Keratinocyte (primary cell): ENCODE measurements at regions not wholly inside any gene's neighbourhood (a gene's known extent, or its start where the extent isn't known, plus 50 kb on each side); places are given as distances from the start of the nearest gene placed in this dataset.

Experiments used
- CTCF ChIP-seq, 3 experiments: IDR thresholded peaks in 1 of 3; conservative IDR thresholded peaks in 1 of 3; optimal IDR thresholded peaks in 1 of 3; 2 replicates in 2 of 3; 3 replicates in 1 of 3; pipeline versions ENCODE3 to v1.5.1; 2011; ENCODE audit warnings: low read length in 3 of 3, mild to moderate bottlenecking in 3 of 3, moderate library complexity in 2 of 3, control low read depth in 1 of 3, inconsistent platforms in 1 of 3; ENCODE audit not compliant: insufficient read depth in 2 of 3; ENCODE audit errors: extremely low read depth in 1 of 3
- EZH2 ChIP-seq: IDR thresholded peaks from one replicate; pipeline ENCODE4 v1.6.1; 2012; ENCODE audit warnings: inconsistent platforms, mild to moderate bottlenecking, low read length, moderate library complexity

DNA sequence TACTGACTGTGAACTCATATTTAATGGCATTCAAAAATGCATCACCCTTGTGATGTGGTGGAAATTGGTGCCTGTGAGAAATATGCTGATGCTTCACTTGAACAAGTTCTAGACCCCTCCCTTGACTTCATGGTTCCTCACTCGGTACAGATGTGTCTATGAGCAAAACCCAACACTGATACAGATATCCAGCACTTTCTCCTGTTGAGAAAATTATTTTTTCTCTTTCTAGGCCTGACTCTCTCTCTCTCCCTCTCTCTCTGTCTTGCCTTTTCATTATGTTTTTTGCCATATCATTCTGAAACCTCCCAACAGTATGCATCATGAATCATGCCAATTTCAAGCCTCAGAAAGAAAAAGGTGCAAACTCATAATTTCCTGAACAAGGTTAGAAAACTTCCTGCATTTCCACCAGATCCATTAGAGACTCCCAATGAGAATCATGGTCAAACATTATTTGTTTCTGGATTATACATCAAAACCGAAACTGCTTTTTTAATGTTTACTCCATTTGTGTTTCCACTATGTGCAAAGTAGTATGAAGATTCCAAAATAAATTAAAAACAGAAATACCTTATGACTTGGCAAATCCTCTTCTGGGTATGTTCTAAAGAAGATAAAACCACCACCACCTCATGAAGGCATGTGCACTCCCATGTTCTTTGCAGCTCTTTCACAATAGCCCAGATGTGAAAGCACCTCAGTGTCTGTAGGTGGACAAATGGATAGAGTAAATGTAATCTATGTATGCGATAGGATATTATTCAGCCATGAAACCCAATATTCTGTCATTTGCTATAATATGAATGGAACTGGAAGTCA, 543.6 kb downstream of the TMEM121 start:
- no peak for TF ChIP-seq CTCF (optimal IDR thresholded peaks at IDR 0.05 in 1 of 3, IDR thresholded peaks at IDR 0.05 in 1 of 3, conservative IDR thresholded peaks at IDR 0.05 in 1 of 3; ENCODE audit: extremely low read depth in 1 of 3, insufficient read depth in 2 of 3, low read length in 3 of 3)
- TF ChIP-seq EZH2: no peak
